Spleen (tissue), 11 donors: ENCODE measurements at regions not wholly inside any gene's neighbourhood (a gene's known extent, or its start where the extent isn't known, plus 50 kb on each side); places are given as distances from the start of the nearest gene placed in this dataset.
"Not testable (repeated sequence)": the region's sequence is repeated elsewhere in the genome, so short reads cannot be mapped to it uniquely, and the experiment has no call there.

ENCODE experiments used
- DNase-seq: peaks from one replicate; pipeline ENCODE4 v3.0.0-alpha.2; 2020
- H3K27ac ChIP-seq, 8 donors: fragments of 200-600 bp; sonication (generic) in 7 of 8; 1 replicate in 4 of 8; 2 replicates in 4 of 8; pipeline versions ENCODE4 v1.5.0 to v1.8.0; 2016 to 2021; ENCODE audit warnings: inconsistent platforms in 4 of 8, mild to moderate bottlenecking in 4 of 8, moderate library complexity in 1 of 8
- H3K27me3 ChIP-seq, 7 donors: fragments of 200-600 bp; sonication (generic) in 6 of 7; replicated peaks in 1 of 7; 1 replicate in 4 of 7; 2 replicates in 3 of 7; pipeline versions ENCODE4 v1.5.0 to v1.8.0; 2016 to 2021; ENCODE audit warnings: inconsistent platforms in 3 of 7, mild to moderate bottlenecking in 1 of 7
- H3K36me3 ChIP-seq, 6 donors: fragments of 200-600 bp; sonication (generic) in 5 of 6; 1 replicate in 4 of 6; 2 replicates in 2 of 6; pipeline versions ENCODE4 v1.5.0 to v1.8.0; 2016 to 2021; ENCODE audit warnings: inconsistent platforms in 2 of 6
- H3K4me1 ChIP-seq, 6 donors: fragments of 200-600 bp; sonication (generic) in 5 of 6; 1 replicate in 3 of 6; 2 replicates in 3 of 6; pipeline versions ENCODE4 v1.5.0 to v1.8.0; 2016 to 2021; ENCODE audit warnings: inconsistent platforms in 3 of 6
- H3K4me3 ChIP-seq, 8 donors: fragments of 200-600 bp; sonication (generic) in 7 of 8; 1 replicate in 4 of 8; 2 replicates in 4 of 8; pipeline versions ENCODE4 v1.5.0 to v1.8.0; 2016 to 2021; ENCODE audit warnings: inconsistent platforms in 4 of 8, mild to moderate bottlenecking in 4 of 8, moderate library complexity in 2 of 8
- H3K9me3 ChIP-seq, 8 donors: fragments of 200-600 bp; sonication (generic) in 7 of 8; 1 replicate in 4 of 8; 2 replicates in 4 of 8; pipeline versions ENCODE4 v1.5.0 to v1.8.0; 2016 to 2021; ENCODE audit warnings: inconsistent platforms in 4 of 8
- CTCF ChIP-seq, 11 experiments: fragments of 200-600 bp in 7 of 11; fragments of 450-650 bp in 4 of 11; sonication (generic) in 4 of 11; IDR thresholded peaks in 8 of 11; conservative IDR thresholded peaks in 3 of 11; 1 replicate in 7 of 11; 2 replicates in 4 of 11; pipeline versions ENCODE4 v1.4.0 to v1.8.0; 2016 to 2021; ENCODE audit warnings: antibody characterized with exemption in 11 of 11, inconsistent platforms in 4 of 11, mild to moderate bottlenecking in 1 of 11
- POLR2A ChIP-seq, 3 donors: fragments of 450-650 bp; IDR thresholded peaks; one replicate each; pipeline ENCODE4 v1.5.1; 2017; ENCODE audit warnings: antibody characterized with exemption in 3 of 3, mild to moderate bottlenecking in 1 of 3
- POLR2AphosphoS5 ChIP-seq, 3 donors: sonication (generic); formaldehyde crosslinking; IDR thresholded peaks; one replicate each; pipeline ENCODE4 v1.5.1; 2017; ENCODE audit warnings: antibody characterized with exemption in 3 of 3
- WGBS, 5 donors: extraction: QIAGEN DNeasy Blood & Tissue Kit in 3 of 5; methylation state at CpG; one replicate each; pipeline versions ENCODE4 v1.1.5 to v1.1.7; 2013 to 2018; 5-methylcytosine and 5-hydroxymethylcytosine counted together
- intact Hi-C: fragments of 100-400 bp; cut with DNase I; formaldehyde crosslinking; loops from one replicate; pipeline ENCODE4 v1.15.0; 2023; ENCODE audit warnings: low total_unique reads
- donor health status: healthy with polysubstance abuse.
- donor health status: DM: no; HTN: no; CAD: no; lungs with moderate emphysema.
- donor health status: DM: no; HTN: no; CAD: no.
- donor health status: Bipolar disorder and iron deficiency.
- donor health status: healthy.
- donor health status: DM: no; HTN: no; CAD: no.
- donor health status: DM: yes; HTN: yes; CAD: no.

- DNase-seq = no peak
- WGBS, 5 donors = 51 to 68% (median 64%) methylated on average over 4 of the region's 4 CpGs
- Histone ChIP-seq H3K4me1 (no peaks in the 10 kb centered on the region), H3K4me3 (no peak overlapping the region), H3K27ac (no peak overlapping the region), H3K36me3 (no peaks in the 10 kb centered on the region), H3K27me3 (no peaks in the 10 kb centered on the region), H3K9me3 (peaks cover 0 to 16% (median 0%) of the 10 kb centered on the region in 8 donors)
- intact Hi-C loops = no loop called here
- TF ChIP-seq POLR2AphosphoS5 (IDR thresholded peaks at IDR 0.05) (no peak), POLR2A (IDR thresholded peaks at IDR 0.05) (no peak), CTCF (IDR thresholded peaks at IDR 0.05 in 8 of 11, conservative IDR thresholded peaks at IDR 0.05 in 3 of 11) (no peak)
Observed at GRCh38 chr18:1304392-1304992, 399.8 kb downstream of the ADCYAP1 start.

GRCh38 chr18:1306641-1307040 lies 402.0 kb downstream of the ADCYAP1 start:
- DNase-seq = no peak
- intact Hi-C loops = no loop called here
- Histone ChIP-seq H3K9me3 (peaks cover 0 to 16% (median 0%) of the 10 kb centered on the region in 8 donors), H3K4me3 (no peak overlapping the region), H3K4me1 (no peaks in the 10 kb centered on the region), H3K27ac (no peak overlapping the region), H3K36me3 (no peaks in the 10 kb centered on the region), H3K27me3 (no peaks in the 10 kb centered on the region)
- no peak for TF ChIP-seq POLR2AphosphoS5 (IDR thresholded peaks at IDR 0.05)
- no peak for TF ChIP-seq POLR2A (IDR thresholded peaks at IDR 0.05)
- TF ChIP-seq CTCF (IDR thresholded peaks at IDR 0.05 in 8 of 11, conservative IDR thresholded peaks at IDR 0.05 in 3 of 11) = no peak
- 69 to 89% (median 78%) methylated on average over 2 of the region's 2 CpGs for WGBS, 5 donors

- Histone ChIP-seq H3K4me3 (no peak overlapping the region), H3K27me3 (no peaks in the 10 kb centered on the region), H3K36me3 (no peaks in the 10 kb centered on the region), H3K4me1 (no peaks in the 10 kb centered on the region), H3K9me3 (peaks cover 0 to 9% (median 0%) of the 10 kb centered on the region in 8 donors), H3K27ac (no peak overlapping the region)
- 69 to 85% (median 78%) methylated on average over 5 of the region's 5 CpGs for WGBS, 5 donors
- intact Hi-C loops = no loop called here
- no peak for DNase-seq
- TF ChIP-seq POLR2AphosphoS5 (IDR thresholded peaks at IDR 0.05) (no peak), POLR2A (IDR thresholded peaks at IDR 0.05) (no peak), CTCF (IDR thresholded peaks at IDR 0.05 in 8 of 11, conservative IDR thresholded peaks at IDR 0.05 in 3 of 11) (no peak)
Observed at GRCh38 chr18:1308686-1309085, 404.0 kb downstream of the ADCYAP1 start.

GRCh38 chr18:1311376-1311775 lies 406.7 kb downstream of the ADCYAP1 start:
- H3K27me3 ChIP-seq = no peaks in the 10 kb centered on the region
- TF ChIP-seq POLR2AphosphoS5 (IDR thresholded peaks at IDR 0.05) = no peak
- TF ChIP-seq CTCF (IDR thresholded peaks at IDR 0.05 in 8 of 11, conservative IDR thresholded peaks at IDR 0.05 in 3 of 11) = no peak
- no peak for TF ChIP-seq POLR2A (IDR thresholded peaks at IDR 0.05)
- WGBS, 5 donors = 73 to 85% (median 81%) methylated on average over 2 of the region's 2 CpGs

GRCh38 chr18:1335345-1335744 lies 430.7 kb downstream of the ADCYAP1 start:
- WGBS, 5 donors = 82 to 92% (median 88%) methylated on average over 8 to 11 of the region's 11 CpGs

More at GRCh38 chr18:1311376-1311775, 406.7 kb downstream of the ADCYAP1 start:
- peaks cover 0 to 9% (median 0%) of the 10 kb centered on the region in 8 donors for H3K9me3 ChIP-seq
- no peaks in the 10 kb centered on the region for H3K4me1 ChIP-seq
- H3K27ac ChIP-seq = no peak overlapping the region
- intact Hi-C loops = no loop called here
- no peak overlapping the region for H3K4me3 ChIP-seq
- H3K36me3 ChIP-seq = no peaks in the 10 kb centered on the region
- no peak for DNase-seq

More at GRCh38 chr18:1335345-1335744, 430.7 kb downstream of the ADCYAP1 start:
- H3K4me3 ChIP-seq, H3K27ac ChIP-seq, H3K27me3 ChIP-seq, intact Hi-C loops, H3K4me1 ChIP-seq, DNase-seq, H3K36me3 ChIP-seq: not testable (repeated sequence)
- peaks cover 0 to 32% (median 9%) of the 10 kb centered on the region in 8 donors for H3K9me3 ChIP-seq
